ENCODE measurements at regions not wholly inside any gene's neighbourhood (a gene's known extent, or its start where the extent isn't known, plus 50 kb on each side); places are given as distances from the start of the nearest gene placed in this dataset.

DNA sequence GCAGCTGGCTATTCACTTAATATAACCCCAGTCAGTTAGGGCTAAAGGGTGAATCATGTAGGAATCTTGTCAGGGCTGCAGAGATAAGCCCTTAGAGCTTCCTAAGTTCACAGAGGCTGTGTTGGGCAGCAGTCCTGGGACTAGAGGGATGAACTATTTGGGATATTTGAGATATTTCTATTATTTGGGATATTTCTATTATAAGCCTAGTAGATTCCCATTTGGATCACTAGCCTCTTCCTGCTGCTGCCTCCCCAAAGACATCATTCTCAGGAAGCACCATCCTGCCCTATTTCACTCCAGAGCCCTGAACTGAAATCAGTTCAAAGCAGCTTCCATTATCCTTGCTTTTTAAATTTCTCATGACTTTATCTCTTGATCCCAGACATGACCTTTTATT is 501.3 kb downstream of the NUF2 start:
- TF ChIP-seq, protein P1, sequence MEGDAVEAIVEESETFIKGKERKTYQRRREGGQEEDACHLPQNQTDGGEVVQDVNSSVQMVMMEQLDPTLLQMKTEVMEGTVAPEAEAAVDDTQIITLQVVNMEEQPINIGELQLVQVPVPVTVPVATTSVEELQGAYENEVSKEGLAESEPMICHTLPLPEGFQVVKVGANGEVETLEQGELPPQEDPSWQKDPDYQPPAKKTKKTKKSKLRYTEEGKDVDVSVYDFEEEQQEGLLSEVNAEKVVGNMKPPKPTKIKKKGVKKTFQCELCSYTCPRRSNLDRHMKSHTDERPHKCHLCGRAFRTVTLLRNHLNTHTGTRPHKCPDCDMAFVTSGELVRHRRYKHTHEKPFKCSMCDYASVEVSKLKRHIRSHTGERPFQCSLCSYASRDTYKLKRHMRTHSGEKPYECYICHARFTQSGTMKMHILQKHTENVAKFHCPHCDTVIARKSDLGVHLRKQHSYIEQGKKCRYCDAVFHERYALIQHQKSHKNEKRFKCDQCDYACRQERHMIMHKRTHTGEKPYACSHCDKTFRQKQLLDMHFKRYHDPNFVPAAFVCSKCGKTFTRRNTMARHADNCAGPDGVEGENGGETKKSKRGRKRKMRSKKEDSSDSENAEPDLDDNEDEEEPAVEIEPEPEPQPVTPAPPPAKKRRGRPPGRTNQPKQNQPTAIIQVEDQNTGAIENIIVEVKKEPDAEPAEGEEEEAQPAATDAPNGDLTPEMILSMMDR (IDR thresholded peaks at IDR 0.05; ENCODE audit: borderline replicate concordance, extremely low read depth, low read length, poor library complexity, severe bottlenecking): no peak
- TF ChIP-seq EZH2 (IDR thresholded peaks at IDR 0.05; ENCODE audit: borderline replicate concordance, low read depth, low read length, severe bottlenecking): no peak
